Common myeloid progenitor, CD34-positive (primary cell): ENCODE measurements at regions not wholly inside any gene's neighbourhood (a gene's known extent, or its start where the extent isn't known, plus 50 kb on each side); places are given as distances from the start of the nearest gene placed in this dataset.

Experiments used
- CTCF ChIA-PET: fragments of 350-600 bp; sonication (Branson Sonifier 250); formaldehyde crosslinking; loops from one replicate; lab custom pipeline; 2021; ENCODE audit warnings: antibody characterized with exemption; lab: Charles Lee
- POLR2A ChIA-PET: fragments of 350-600 bp; sonication (Branson Sonifier 250); formaldehyde crosslinking; loops from one replicate; lab custom pipeline; 2021; ENCODE audit warnings: antibody characterized with exemption; lab: Charles Lee
- DNase-seq, 3 donors: peaks; one replicate each; pipeline versions ENCODE4 v3.0.0 to v3.0.0-alpha.2; 2013
- H3K27ac ChIP-seq, 2 experiments: 1 replicate in 1 of 2; 2 replicates in 1 of 2; pipeline ENCODE4 v1.7.0; 2013; ENCODE audit warnings: inconsistent platforms in 2 of 2, low read length in 2 of 2, mild to moderate bottlenecking in 2 of 2, low read depth in 1 of 2, moderate library complexity in 1 of 2; ENCODE audit not compliant: severe bottlenecking in 2 of 2, insufficient read depth in 1 of 2, poor library complexity in 1 of 2
- H3K27me3 ChIP-seq, 5 experiments: replicated peaks in 2 of 5; 1 replicate in 3 of 5; 2 replicates in 2 of 5; pipeline versions ENCODE4 v1.6.1 to v1.7.0; 2013; ENCODE audit warnings: low read length in 4 of 5, mild to moderate bottlenecking in 2 of 5, moderate library complexity in 2 of 5, inconsistent platforms in 1 of 5; ENCODE audit not compliant: insufficient read depth in 5 of 5, control insufficient read depth in 4 of 5
- H3K36me3 ChIP-seq, 4 experiments: 1 replicate in 2 of 4; 2 replicates in 2 of 4; pipeline versions ENCODE4 v1.6.1 to v1.7.0; 2013; ENCODE audit warnings: low read length in 3 of 4, control low read depth in 1 of 4, mild to moderate bottlenecking in 1 of 4; ENCODE audit not compliant: control insufficient read depth in 4 of 4, insufficient read depth in 4 of 4
- H3K4me1 ChIP-seq, 4 experiments: 1 replicate in 3 of 4; 2 replicates in 1 of 4; pipeline versions ENCODE4 v1.6.1 to v1.7.1; 2013; ENCODE audit warnings: low read length in 3 of 4, mild to moderate bottlenecking in 3 of 4, control low read depth in 1 of 4, inconsistent platforms in 1 of 4, moderate library complexity in 1 of 4; ENCODE audit not compliant: control insufficient read depth in 4 of 4, insufficient read depth in 4 of 4; ENCODE audit errors: control extremely low read depth in 1 of 4
- H3K4me3 ChIP-seq, 7 experiments: 1 replicate in 4 of 7; 2 replicates in 3 of 7; pipeline versions ENCODE4 v1.5.1 to v1.7.0; 2013; ENCODE audit warnings: mild to moderate bottlenecking in 7 of 7, low read length in 6 of 7, moderate library complexity in 6 of 7, inconsistent platforms in 2 of 7, low read depth in 2 of 7, control low read depth in 1 of 7; ENCODE audit not compliant: insufficient read depth in 4 of 7, control insufficient read depth in 1 of 7; ENCODE audit errors: extremely low read depth in 1 of 7
- H3K9me3 ChIP-seq, 5 experiments: 1 replicate in 4 of 5; 2 replicates in 1 of 5; pipeline versions ENCODE4 v1.6.1 to v1.7.1; 2013; ENCODE audit warnings: low read length in 4 of 5, mild to moderate bottlenecking in 2 of 5, inconsistent platforms in 1 of 5, low read depth in 1 of 5, moderate library complexity in 1 of 5; ENCODE audit not compliant: control insufficient read depth in 4 of 5, insufficient read depth in 2 of 5; ENCODE audit errors: control extremely low read depth in 1 of 5
- WGBS: methylation state at CpG from one replicate; pipeline ENCODE4 v1.1.5; 2013; ENCODE audit not compliant: insufficient coverage; 5-methylcytosine and 5-hydroxymethylcytosine counted together

DNA sequence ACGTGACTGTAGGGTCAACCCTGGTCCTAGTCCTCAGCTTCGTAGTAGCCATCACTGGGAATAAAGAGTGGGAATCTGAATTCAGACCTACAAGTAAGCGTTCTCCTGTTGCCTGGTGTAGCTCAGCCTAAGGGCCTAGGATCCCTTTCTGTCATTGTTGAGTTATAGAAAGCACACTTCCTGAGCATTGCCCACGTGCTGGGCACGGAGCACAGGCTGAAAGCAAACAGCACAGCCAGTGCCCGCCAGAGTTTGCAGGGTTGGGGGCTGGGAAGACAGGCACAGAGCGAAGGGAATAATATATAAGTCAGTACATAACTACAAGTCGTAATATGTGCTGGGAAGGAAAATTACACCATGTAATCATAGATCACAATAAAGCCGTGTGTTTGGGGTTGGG is 166.3 kb downstream of the TBXT start:
- peaks cover 2 to 57% (median 25%) of the 10 kb centered on the region in 5 experiments for H3K27me3 ChIP-seq
- no peak for DNase-seq
- WGBS: 60% methylated on average over 6 of the region's 9 CpGs
- POLR2A ChIA-PET: no interaction called here
- H3K36me3 ChIP-seq: no peaks in the 10 kb centered on the region
- peaks cover 0 to 8% (median 6%) of the 10 kb centered on the region in 5 experiments for H3K9me3 ChIP-seq
- CTCF ChIA-PET: no interaction called here
- H3K4me3 ChIP-seq: no peak overlapping the region
- peaks cover 0 to 4% (median 2%) of the 10 kb centered on the region in 4 experiments for H3K4me1 ChIP-seq
- H3K27ac ChIP-seq: no peak overlapping the region

DNA sequence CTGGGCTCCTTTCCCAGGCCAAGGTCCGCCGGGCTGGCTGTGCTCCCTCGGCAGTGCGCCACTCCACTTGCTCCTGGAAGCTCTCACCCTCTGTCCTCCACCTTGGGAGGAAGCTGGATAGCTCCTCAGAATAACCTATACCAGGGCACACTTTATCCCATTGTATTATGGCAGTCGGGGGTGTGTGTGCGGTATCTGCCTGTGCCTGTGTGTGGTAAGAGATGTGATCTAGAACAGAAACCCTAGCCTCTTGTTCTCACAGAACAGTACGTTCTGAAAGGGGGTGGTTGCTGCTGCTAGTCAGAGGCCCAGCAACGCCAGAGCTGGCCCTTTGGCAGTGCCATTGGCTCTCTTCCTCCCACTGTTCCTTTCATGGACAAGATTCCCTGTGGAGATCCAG is 168.4 kb downstream of the TBXT start:
- H3K4me3 ChIP-seq: no peak overlapping the region
- CTCF ChIA-PET: no interaction called here
- no peaks in the 10 kb centered on the region for H3K36me3 ChIP-seq
- POLR2A ChIA-PET: no interaction called here
- H3K4me1 ChIP-seq: no peaks in the 10 kb centered on the region
- no peak for DNase-seq
- peaks cover 0 to 42% (median 10%) of the 10 kb centered on the region in 5 experiments for H3K27me3 ChIP-seq
- 96% methylated on average over 6 of the region's 8 CpGs for WGBS
- peaks cover 0 to 2% (median 0%) of the 10 kb centered on the region in 5 experiments for H3K9me3 ChIP-seq
- H3K27ac ChIP-seq: no peak overlapping the region

DNA sequence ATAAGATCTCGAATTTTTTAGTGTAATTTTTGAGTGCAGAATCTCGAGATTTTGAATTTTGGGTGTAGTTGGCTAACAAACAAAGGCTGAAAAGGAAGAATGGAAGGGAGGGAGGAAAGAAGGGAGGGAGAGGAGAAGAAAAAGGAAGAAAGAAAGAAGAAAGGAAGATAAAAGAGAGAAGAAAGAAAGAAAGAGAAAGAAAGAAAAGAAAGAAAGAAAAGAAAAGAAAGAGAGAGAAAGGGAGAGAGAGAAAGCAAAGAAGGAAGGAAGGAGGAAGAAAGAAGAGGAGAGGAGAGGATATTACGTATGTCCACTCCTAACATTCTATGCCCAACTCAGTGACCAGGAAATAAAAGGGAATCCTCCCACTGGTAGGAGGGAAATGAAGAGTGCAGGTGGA is 169.6 kb downstream of the TBXT start:
- WGBS: 100% methylated on average over 2 of the region's 3 CpGs
- no peaks in the 10 kb centered on the region for H3K9me3 ChIP-seq
- ChIA-PET POLR2A (no interaction called here), CTCF (no interaction called here)
- no peak overlapping the region for H3K4me3 ChIP-seq
- no peaks in the 10 kb centered on the region for H3K4me1 ChIP-seq
- DNase-seq: no peak
- H3K27me3 ChIP-seq: peaks cover 0 to 31% (median 10%) of the 10 kb centered on the region in 5 experiments
- no peaks in the 10 kb centered on the region for H3K36me3 ChIP-seq
- H3K27ac ChIP-seq: no peak overlapping the region

DNA sequence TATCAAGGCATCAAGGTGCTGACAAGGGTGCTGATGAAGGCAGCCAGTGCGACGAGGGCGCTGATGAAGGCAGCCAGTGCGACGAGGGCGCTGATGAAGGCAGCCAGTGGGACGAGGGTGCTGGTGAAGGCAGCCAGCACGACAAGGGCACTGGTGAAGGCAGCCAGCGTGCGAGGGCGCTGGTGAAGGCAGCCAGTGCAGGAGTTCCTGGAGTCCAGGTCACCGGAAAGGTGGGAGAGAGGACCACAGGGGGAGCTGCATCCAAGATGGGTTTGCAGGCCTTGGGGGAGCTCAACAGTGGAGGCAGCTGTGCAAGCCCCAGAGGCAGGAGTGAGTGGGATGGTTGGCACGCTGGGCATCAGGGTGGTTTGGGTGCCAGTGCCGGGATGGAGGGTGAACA is 176.3 kb downstream of the TBXT start:
- 90% methylated on average over 14 of the region's 14 CpGs for WGBS
- POLR2A ChIA-PET: no interaction called here
- H3K4me3 ChIP-seq: no peak overlapping the region
- H3K27ac ChIP-seq: no peak overlapping the region
- no peaks in the 10 kb centered on the region for H3K36me3 ChIP-seq
- CTCF ChIA-PET: no interaction called here
- H3K27me3 ChIP-seq: peaks cover 3 to 70% (median 29%) of the 10 kb centered on the region in 5 experiments
- DNase-seq: no peak
- H3K9me3 ChIP-seq: peaks cover 0 to 4% (median 0%) of the 10 kb centered on the region in 5 experiments
- peaks cover 3 to 23% (median 14%) of the 10 kb centered on the region in 4 experiments for H3K4me1 ChIP-seq

DNA sequence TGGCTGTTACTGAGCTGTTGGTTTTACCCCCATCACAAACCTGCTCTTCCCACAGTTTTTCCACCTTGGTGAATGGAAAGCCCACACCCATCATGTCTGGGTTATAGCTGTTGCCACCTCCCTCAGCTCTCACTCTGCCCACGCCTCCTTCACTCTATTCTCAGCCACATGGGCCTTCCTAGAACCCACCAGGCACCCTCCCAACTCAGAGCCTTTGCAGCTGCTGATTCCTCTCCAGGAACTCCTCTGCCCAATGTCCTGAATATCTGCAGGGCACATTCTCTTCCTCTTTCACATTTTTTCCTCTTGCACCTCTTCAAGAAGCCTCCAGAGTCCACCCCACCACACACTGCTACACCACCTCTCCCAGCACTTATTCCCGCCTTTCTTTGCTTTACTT is 177.4 kb downstream of the TBXT start:
- Histone ChIP-seq H3K36me3 (no peaks in the 10 kb centered on the region), H3K4me3 (no peak overlapping the region), H3K27me3 (peaks cover 3 to 80% (median 35%) of the 10 kb centered on the region in 5 experiments), H3K9me3 (peaks cover 0 to 4% (median 0%) of the 10 kb centered on the region in 5 experiments), H3K27ac (no peak overlapping the region), H3K4me1 (peaks cover 3 to 29% (median 15%) of the 10 kb centered on the region in 4 experiments)
- WGBS: 68% methylated on average over 2 of the region's 2 CpGs
- POLR2A ChIA-PET: no interaction called here
- CTCF ChIA-PET: no interaction called here
- DNase-seq: no peak

DNA sequence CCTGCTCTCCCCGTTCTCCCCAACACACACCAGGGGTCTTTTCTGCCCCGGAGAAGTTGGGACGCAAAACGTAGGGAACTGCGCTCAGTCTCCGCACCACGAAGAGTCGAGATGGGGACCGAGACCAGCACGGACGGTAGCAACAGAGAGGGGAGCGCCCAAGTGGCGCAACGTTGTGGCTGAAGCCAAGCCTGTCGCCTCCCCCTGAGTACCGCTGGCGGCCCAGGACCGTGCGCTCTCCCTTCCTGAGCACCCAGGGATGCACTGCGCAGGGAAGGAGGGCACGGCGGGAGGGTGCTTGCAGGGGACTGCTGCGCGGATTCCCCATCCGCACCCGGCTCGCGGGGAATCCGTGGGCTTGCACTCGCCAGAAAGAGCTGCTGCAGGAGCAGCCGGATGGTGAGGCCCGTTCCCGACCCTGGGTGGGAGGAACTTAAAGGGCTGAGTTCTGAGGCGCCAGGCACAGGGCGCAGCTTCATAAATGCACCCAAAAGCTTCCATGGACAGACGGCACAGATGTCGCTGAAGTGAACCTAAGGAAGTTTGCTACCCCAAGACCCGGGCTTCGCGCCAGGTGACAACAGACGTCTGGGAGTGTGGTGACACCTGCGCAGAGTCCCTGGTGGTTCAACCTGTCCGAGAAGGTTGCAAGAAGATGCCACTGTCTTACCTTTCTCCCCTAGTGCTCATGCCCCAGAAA is 178.7 kb downstream of the TBXT start:
- ChIA-PET POLR2A (no interaction called here), CTCF (no interaction called here)
- 4% methylated on average over 40 of the region's 43 CpGs for WGBS

DNA sequence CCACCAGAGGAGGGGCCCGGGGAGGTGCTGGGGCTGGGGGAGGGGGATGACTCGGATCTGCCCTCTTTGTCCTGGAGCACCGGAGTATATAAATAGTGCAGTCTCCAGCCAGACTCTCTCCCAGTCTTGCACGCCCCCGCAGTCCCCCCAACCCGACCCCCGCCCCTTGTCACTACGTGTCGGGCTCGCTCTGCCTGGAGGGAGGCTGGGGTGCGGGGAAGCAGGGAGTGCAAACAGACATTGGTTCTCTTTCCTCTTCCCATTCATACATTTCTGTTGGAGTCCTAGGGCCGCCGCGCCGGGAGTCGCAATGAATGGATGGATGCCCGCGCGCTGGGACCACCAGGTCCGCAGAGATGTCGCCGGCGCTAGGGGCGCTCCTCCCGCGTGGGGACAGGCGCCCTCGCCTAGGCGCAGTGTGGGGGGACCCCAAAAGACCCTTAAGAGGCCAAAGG is 179.3 kb downstream of the TBXT start:
- no peak overlapping the region for H3K27ac ChIP-seq
- ChIA-PET POLR2A (no interaction called here), CTCF (no interaction called here)
- no peak for DNase-seq
- peaks cover 7 to 91% (median 43%) of the 10 kb centered on the region in 5 experiments for H3K27me3 ChIP-seq
- H3K9me3 ChIP-seq: peaks cover 0 to 4% (median 0%) of the 10 kb centered on the region in 5 experiments
- H3K4me3 ChIP-seq: peak overlapping the region in 1 of 7 experiments; percentile 58
- under 1% methylated on average over 21 of the region's 29 CpGs for WGBS
- H3K36me3 ChIP-seq: no peaks in the 10 kb centered on the region
- peaks cover 3 to 29% (median 15%) of the 10 kb centered on the region in 4 experiments for H3K4me1 ChIP-seq

More for the DNA sequence above, 178.7 kb downstream of the TBXT start:
- Histone ChIP-seq H3K36me3 (no peaks in the 10 kb centered on the region), H3K4me1 (peaks cover 3 to 29% (median 15%) of the 10 kb centered on the region in 4 experiments), H3K9me3 (peaks cover 0 to 4% (median 0%) of the 10 kb centered on the region in 5 experiments), H3K27me3 (peaks cover 4 to 85% (median 43%) of the 10 kb centered on the region in 5 experiments), H3K4me3 (no peak overlapping the region), H3K27ac (no peak overlapping the region)
- DNase-seq: no peak
